ENCODE measurements at regions not wholly inside any gene's neighbourhood (a gene's known extent, or its start where the extent isn't known, plus 50 kb on each side); places are given as distances from the start of the nearest gene placed in this dataset.

DNA sequence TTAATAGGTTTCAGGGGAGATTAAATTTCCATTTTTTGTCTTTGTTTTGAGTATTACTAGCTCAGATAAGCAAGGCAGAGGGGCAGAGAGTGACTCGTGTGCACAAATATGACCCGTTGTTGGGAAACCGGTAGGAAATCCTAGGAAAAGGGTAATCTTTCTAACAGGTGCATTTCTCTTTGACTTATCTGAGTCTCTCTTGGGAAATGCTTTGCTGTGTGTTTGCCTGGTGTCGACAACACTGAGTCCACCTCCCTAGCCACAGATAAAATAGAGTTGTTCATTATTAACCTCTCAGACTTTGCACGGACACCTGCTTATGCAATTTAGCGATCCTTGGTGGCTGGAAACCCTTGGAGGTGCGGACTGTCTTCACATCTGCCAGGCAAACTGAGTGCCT is 164.2 kb downstream of the FGF1 start:
- no TSS peak for BruUV-seq (replicated peaks)
- TF ChIP-seq, protein P1, sequence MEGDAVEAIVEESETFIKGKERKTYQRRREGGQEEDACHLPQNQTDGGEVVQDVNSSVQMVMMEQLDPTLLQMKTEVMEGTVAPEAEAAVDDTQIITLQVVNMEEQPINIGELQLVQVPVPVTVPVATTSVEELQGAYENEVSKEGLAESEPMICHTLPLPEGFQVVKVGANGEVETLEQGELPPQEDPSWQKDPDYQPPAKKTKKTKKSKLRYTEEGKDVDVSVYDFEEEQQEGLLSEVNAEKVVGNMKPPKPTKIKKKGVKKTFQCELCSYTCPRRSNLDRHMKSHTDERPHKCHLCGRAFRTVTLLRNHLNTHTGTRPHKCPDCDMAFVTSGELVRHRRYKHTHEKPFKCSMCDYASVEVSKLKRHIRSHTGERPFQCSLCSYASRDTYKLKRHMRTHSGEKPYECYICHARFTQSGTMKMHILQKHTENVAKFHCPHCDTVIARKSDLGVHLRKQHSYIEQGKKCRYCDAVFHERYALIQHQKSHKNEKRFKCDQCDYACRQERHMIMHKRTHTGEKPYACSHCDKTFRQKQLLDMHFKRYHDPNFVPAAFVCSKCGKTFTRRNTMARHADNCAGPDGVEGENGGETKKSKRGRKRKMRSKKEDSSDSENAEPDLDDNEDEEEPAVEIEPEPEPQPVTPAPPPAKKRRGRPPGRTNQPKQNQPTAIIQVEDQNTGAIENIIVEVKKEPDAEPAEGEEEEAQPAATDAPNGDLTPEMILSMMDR (IDR thresholded peaks at IDR 0.05; ENCODE audit: extremely low read depth in 1 of 2, insufficient read depth in 1 of 2, low read depth in 1 of 2, low read length in 2 of 2): no peak
- TF ChIP-seq EZH2 (IDR thresholded peaks at IDR 0.05; ENCODE audit: borderline replicate concordance, low read depth, low read length, severe bottlenecking) (no peak), FOS (IDR thresholded peaks at IDR 0.05; ENCODE audit: borderline replicate concordance, insufficient read depth, low read length) (no peak), MYC (IDR thresholded peaks at IDR 0.05; ENCODE audit: low read depth, low read length) (no peak), POLR2AphosphoS5 (IDR thresholded peaks at IDR 0.05; ENCODE audit: insufficient read depth, low read depth, low read length) (no peak), GATA2 (IDR thresholded peaks at IDR 0.05; ENCODE audit: insufficient read depth, insufficient read length, low read depth, low read length) (no peak), JUN (IDR thresholded peaks at IDR 0.05; ENCODE audit: borderline replicate concordance, insufficient read depth, insufficient read length, low read depth) (no peak), POLR2A (IDR thresholded peaks at IDR 0.05; ENCODE audit: low read depth, low read length) (no peak)
- TF ChIP-seq, protein P2, sequence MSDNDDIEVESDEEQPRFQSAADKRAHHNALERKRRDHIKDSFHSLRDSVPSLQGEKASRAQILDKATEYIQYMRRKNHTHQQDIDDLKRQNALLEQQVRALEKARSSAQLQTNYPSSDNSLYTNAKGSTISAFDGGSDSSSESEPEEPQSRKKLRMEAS (IDR thresholded peaks at IDR 0.05; ENCODE audit: insufficient read depth, insufficient read length): no peak

More for the DNA sequence above, 164.2 kb downstream of the FGF1 start:
- FAIRE-seq: no peak
- H2AFZ ChIP-seq (ENCODE audit: low read depth, low read length): no peak overlapping the region
- H4K20me1 ChIP-seq (replicated peaks; ENCODE audit: control insufficient read depth, extremely low read depth, insufficient read depth, low read length): no peaks in the 10 kb centered on the region
- no peak overlapping the region for H3K4me2 ChIP-seq (ENCODE audit: insufficient read depth, low read length)
- intact Hi-C loops (cut with micrococcal nuclease) (no loop called here), dilution Hi-C loops (cut with MboI; ENCODE audit: extremely low pct_ligation_motif_present, low sequenced_read_pairs) (no loop called here)
- H3K9me3 ChIP-seq (replicated peaks; ENCODE audit: control insufficient read depth, insufficient read depth, low read length): no peaks in the 10 kb centered on the region
- no peak overlapping the region for H3K4me3 ChIP-seq (replicated peaks in 1 of 3; ENCODE audit: insufficient read depth in 1 of 3, low read depth in 1 of 3, low read length in 3 of 3)
- POLR2A ChIA-PET: no interaction called here
- H3K27me3 ChIP-seq (ENCODE audit: control insufficient read depth in 2 of 2, insufficient read depth in 2 of 2, low read length in 2 of 2): no peaks in the 10 kb centered on the region
- H3K9ac ChIP-seq (replicated peaks; ENCODE audit: extremely low read depth, insufficient read depth, low read length): no peak overlapping the region
- DNase-seq (ENCODE audit: low read depth, low spot score): no peak
- H3K27ac ChIP-seq (ENCODE audit: insufficient read depth, low read depth, low read length): no peak overlapping the region
- H3K9me1 ChIP-seq (replicated peaks; ENCODE audit: control insufficient read depth, extremely low read depth, insufficient read depth, low read length): no peaks in the 10 kb centered on the region
- CTCF ChIA-PET: no interaction called here
- no peaks in the 10 kb centered on the region for H3K79me2 ChIP-seq (ENCODE audit: control insufficient read depth, insufficient read depth, low read length)
- no peaks in the 10 kb centered on the region for H3K4me1 ChIP-seq (ENCODE audit: control insufficient read depth, extremely low read depth, insufficient read depth, low read length)
- no peaks in the 10 kb centered on the region for H3K36me3 ChIP-seq (ENCODE audit: control insufficient read depth in 2 of 2, extremely low read depth in 1 of 2, insufficient read depth in 2 of 2, low read length in 2 of 2)
